ENCODE measurements at regions not wholly inside any gene's neighbourhood (a gene's known extent, or its start where the extent isn't known, plus 50 kb on each side); places are given as distances from the start of the nearest gene placed in this dataset.

GRCh38 chr7:128150223-128150865 is 90.7 kb upstream of the LEP start:
- no peak overlapping the region for H3K27ac ChIP-seq (ENCODE audit: insufficient read depth, low read depth, low read length)
- H3K9me1 ChIP-seq (replicated peaks; ENCODE audit: control insufficient read depth, extremely low read depth, insufficient read depth, low read length) = no peaks in the 10 kb centered on the region
- H4K20me1 ChIP-seq (replicated peaks; ENCODE audit: control insufficient read depth, extremely low read depth, insufficient read depth, low read length) = no peaks in the 10 kb centered on the region
- H3K36me3 ChIP-seq (ENCODE audit: control insufficient read depth in 2 of 2, extremely low read depth in 1 of 2, insufficient read depth in 2 of 2, low read length in 2 of 2) = no peaks in the 10 kb centered on the region
- H3K4me2 ChIP-seq (ENCODE audit: insufficient read depth, low read length) = no peak overlapping the region
- H3K9ac ChIP-seq (replicated peaks; ENCODE audit: extremely low read depth, insufficient read depth, low read length) = no peak overlapping the region
- POLR2A ChIA-PET = no interaction called here
- H3K27me3 ChIP-seq (ENCODE audit: control insufficient read depth in 2 of 2, insufficient read depth in 2 of 2, low read length in 2 of 2) = peaks cover 29 to 39% of the 10 kb centered on the region in 2 experiments
- no peaks in the 10 kb centered on the region for H3K79me2 ChIP-seq (ENCODE audit: control insufficient read depth, insufficient read depth, low read length)
- no TSS peak for BruUV-seq (replicated peaks)
- dilution Hi-C loops (cut with MboI; ENCODE audit: extremely low pct_ligation_motif_present, low sequenced_read_pairs) (no loop called here), intact Hi-C loops (cut with micrococcal nuclease) (no loop called here)
- H3K9me3 ChIP-seq (replicated peaks; ENCODE audit: control insufficient read depth, insufficient read depth, low read length) = no peaks in the 10 kb centered on the region
- H3K4me3 ChIP-seq (replicated peaks in 1 of 3; ENCODE audit: insufficient read depth in 1 of 3, low read depth in 1 of 3, low read length in 3 of 3) = no peak overlapping the region
- TF ChIP-seq EZH2 (IDR thresholded peaks at IDR 0.05; ENCODE audit: borderline replicate concordance, low read depth, low read length, severe bottlenecking) (peak; percentile 29), JUN (IDR thresholded peaks at IDR 0.05; ENCODE audit: borderline replicate concordance, insufficient read depth, insufficient read length, low read depth) (no peak), FOS (IDR thresholded peaks at IDR 0.05; ENCODE audit: borderline replicate concordance, insufficient read depth, low read length) (no peak), GATA2 (IDR thresholded peaks at IDR 0.05; ENCODE audit: insufficient read depth, insufficient read length, low read depth, low read length) (no peak)
- FAIRE-seq (no peak), DNase-seq (ENCODE audit: low read depth, low spot score) (no peak)
- no peak overlapping the region for H2AFZ ChIP-seq (ENCODE audit: low read depth, low read length)
- H3K4me1 ChIP-seq (ENCODE audit: control insufficient read depth, extremely low read depth, insufficient read depth, low read length) = no peaks in the 10 kb centered on the region
- CTCF ChIA-PET = no interaction called here

GRCh38 chr7:128151635-128152034 is 89.4 kb upstream of the LEP start:
- dilution Hi-C loops (cut with MboI; ENCODE audit: extremely low pct_ligation_motif_present, low sequenced_read_pairs) = no loop called here
- TF ChIP-seq FOS (IDR thresholded peaks at IDR 0.05; ENCODE audit: borderline replicate concordance, insufficient read depth, low read length) = no peak
- TF ChIP-seq POLR2A (IDR thresholded peaks at IDR 0.05; ENCODE audit: low read depth, low read length) = no peak
- no peak for TF ChIP-seq JUN (IDR thresholded peaks at IDR 0.05; ENCODE audit: borderline replicate concordance, insufficient read depth, insufficient read length, low read depth)
- no peak for TF ChIP-seq GATA2 (IDR thresholded peaks at IDR 0.05; ENCODE audit: insufficient read depth, insufficient read length, low read depth, low read length)
- no peak for TF ChIP-seq POLR2AphosphoS5 (IDR thresholded peaks at IDR 0.05; ENCODE audit: insufficient read depth, low read depth, low read length)
- TF ChIP-seq MAX (IDR thresholded peaks at IDR 0.05; ENCODE audit: insufficient read depth, insufficient read length) = no peak
- no peak for TF ChIP-seq EZH2 (IDR thresholded peaks at IDR 0.05; ENCODE audit: borderline replicate concordance, low read depth, low read length, severe bottlenecking)

More at GRCh38 chr7:128151635-128152034, 89.4 kb upstream of the LEP start:
- Histone ChIP-seq H4K20me1 (replicated peaks; ENCODE audit: control insufficient read depth, extremely low read depth, insufficient read depth, low read length) (no peaks in the 10 kb centered on the region), H3K27ac (ENCODE audit: insufficient read depth, low read depth, low read length) (no peak overlapping the region), H3K9ac (replicated peaks; ENCODE audit: extremely low read depth, insufficient read depth, low read length) (no peak overlapping the region), H3K36me3 (ENCODE audit: control insufficient read depth in 2 of 2, extremely low read depth in 1 of 2, insufficient read depth in 2 of 2, low read length in 2 of 2) (no peaks in the 10 kb centered on the region), H3K4me3 (replicated peaks in 1 of 3; ENCODE audit: insufficient read depth in 1 of 3, low read depth in 1 of 3, low read length in 3 of 3) (no peak overlapping the region), H3K9me3 (replicated peaks; ENCODE audit: control insufficient read depth, insufficient read depth, low read length) (no peaks in the 10 kb centered on the region), H3K4me2 (ENCODE audit: insufficient read depth, low read length) (no peak overlapping the region), H3K9me1 (replicated peaks; ENCODE audit: control insufficient read depth, extremely low read depth, insufficient read depth, low read length) (no peaks in the 10 kb centered on the region), H3K79me2 (ENCODE audit: control insufficient read depth, insufficient read depth, low read length) (no peaks in the 10 kb centered on the region), H3K4me1 (ENCODE audit: control insufficient read depth, extremely low read depth, insufficient read depth, low read length) (no peaks in the 10 kb centered on the region), H3K27me3 (ENCODE audit: control insufficient read depth in 2 of 2, insufficient read depth in 2 of 2, low read length in 2 of 2) (peaks cover 30 to 31% of the 10 kb centered on the region in 2 experiments), H2AFZ (ENCODE audit: low read depth, low read length) (no peak overlapping the region)
- ChIA-PET CTCF (no interaction called here), POLR2A (no interaction called here)
- no TSS peak for BruUV-seq (replicated peaks)
- intact Hi-C loops (cut with micrococcal nuclease) = no loop called here
- FAIRE-seq (no peak), DNase-seq (ENCODE audit: low read depth, low spot score) (no peak)
